Neuronal stem cell (in vitro differentiated cells): ENCODE measurements at regions not wholly inside any gene's neighbourhood (a gene's known extent, or its start where the extent isn't known, plus 50 kb on each side); places are given as distances from the start of the nearest gene placed in this dataset.
A peak's percentile ranks its signal among the peaks of the same experiment; 100 is the strongest.

Source experiments
- DNase-seq: peaks from one replicate; pipeline ENCODE4 v3.0.0-alpha.2; 2013; ENCODE audit warnings: low spot score
- H2AFZ ChIP-seq: one replicate; pipeline ENCODE4 v1.6.1; 2013; ENCODE audit warnings: mild to moderate bottlenecking, low read length, inconsistent platforms
- H2AK5ac ChIP-seq: 2 replicates; pipeline ENCODE4 v1.6.1; 2013; ENCODE audit warnings: low read depth, mild to moderate bottlenecking, inconsistent platforms, low read length, moderate library complexity, mixed read lengths
- H2BK120ac ChIP-seq: 2 replicates; pipeline ENCODE4 v1.6.1; 2013; ENCODE audit warnings: low read depth, mild to moderate bottlenecking, inconsistent platforms, low read length, moderate library complexity, mixed read lengths
- H2BK12ac ChIP-seq: one replicate; pipeline ENCODE4 v1.6.1; 2013; ENCODE audit warnings: low read length, inconsistent platforms
- H2BK15ac ChIP-seq: 2 replicates; pipeline ENCODE4 v1.6.1; 2013; ENCODE audit warnings: mild to moderate bottlenecking, low read length, inconsistent platforms, mixed read lengths
- H2BK5ac ChIP-seq: one replicate; pipeline ENCODE4 v1.6.1; 2013; ENCODE audit warnings: inconsistent platforms, mild to moderate bottlenecking, low read length, moderate library complexity
- H3K14ac ChIP-seq: one replicate; pipeline ENCODE4 v1.6.1; 2013; ENCODE audit warnings: low read length, inconsistent platforms
- H3K18ac ChIP-seq: 2 replicates; pipeline ENCODE4 v1.6.1; 2013; ENCODE audit warnings: low read length, inconsistent platforms
- H3K23ac ChIP-seq: 2 replicates; pipeline ENCODE4 v1.6.1; 2013; ENCODE audit warnings: low read depth, mild to moderate bottlenecking, mixed read lengths, low read length, inconsistent platforms; ENCODE audit not compliant: poor library complexity
- H3K27ac ChIP-seq: replicated peaks from 3 replicates; pipeline ENCODE4 v1.5.1; 2013; ENCODE audit warnings: low read length, inconsistent platforms
- H3K27me3 ChIP-seq, 3 experiments: 2 replicates each; pipeline ENCODE4 v1.6.1; 2013; ENCODE audit warnings: low read length in 3 of 3, mild to moderate bottlenecking in 2 of 3, inconsistent platforms in 1 of 3, low read depth in 1 of 3, mixed read lengths in 1 of 3, moderate library complexity in 1 of 3; ENCODE audit not compliant: control insufficient read depth in 3 of 3, insufficient read depth in 3 of 3
- H3K36me3 ChIP-seq, 2 donors: replicated peaks in 1 of 2; 2 replicates each; pipeline ENCODE4 v1.6.1; 2013; ENCODE audit warnings: low read length in 2 of 2; ENCODE audit not compliant: control insufficient read depth in 2 of 2, insufficient read depth in 2 of 2
- H3K4ac ChIP-seq: 2 replicates; pipeline ENCODE4 v1.6.1; 2013; ENCODE audit warnings: inconsistent platforms, mild to moderate bottlenecking, low read length, moderate library complexity
- H3K4me1 ChIP-seq, 2 donors: 1 replicate in 1 of 2; 2 replicates in 1 of 2; pipeline ENCODE4 v1.6.1; 2013; ENCODE audit warnings: low read length in 2 of 2, low read depth in 1 of 2; ENCODE audit not compliant: control insufficient read depth in 2 of 2, insufficient read depth in 1 of 2
- H3K4me2 ChIP-seq: one replicate; pipeline ENCODE4 v1.6.1; 2013; ENCODE audit warnings: mild to moderate bottlenecking, low read length, inconsistent platforms; ENCODE audit not compliant: insufficient read depth, poor library complexity, severe bottlenecking
- H3K4me3 ChIP-seq, 2 donors: 2 replicates each; pipeline ENCODE4 v1.5.1; 2013; ENCODE audit warnings: low read length in 2 of 2, mild to moderate bottlenecking in 2 of 2, inconsistent platforms in 1 of 2, moderate library complexity in 1 of 2
- H3K79me1 ChIP-seq: one replicate; pipeline ENCODE4 v1.6.1; 2013; ENCODE audit warnings: low read depth, mild to moderate bottlenecking, inconsistent platforms, low read length, moderate library complexity
- H3K9ac ChIP-seq: one replicate; pipeline ENCODE4 v1.6.1; 2013; ENCODE audit warnings: mild to moderate bottlenecking, low read depth, low read length, inconsistent platforms; ENCODE audit not compliant: poor library complexity
- H3K9me3 ChIP-seq, 2 donors: replicated peaks in 1 of 2; 2 replicates each; pipeline versions ENCODE3 to v1.6.1; 2013; ENCODE audit warnings: low read length in 2 of 2, mild to moderate bottlenecking in 2 of 2, inconsistent platforms in 1 of 2, low read depth in 1 of 2, mixed read lengths in 1 of 2, moderate library complexity in 1 of 2; ENCODE audit not compliant: control insufficient read depth in 2 of 2, insufficient read depth in 1 of 2
- H4K8ac ChIP-seq: one replicate; pipeline ENCODE4 v1.6.1; 2013; ENCODE audit warnings: low read depth, mild to moderate bottlenecking, inconsistent platforms, low read length, moderate library complexity
- H4K91ac ChIP-seq: one replicate; pipeline ENCODE4 v1.6.1; 2013; ENCODE audit warnings: low read length, low read depth, mild to moderate bottlenecking, inconsistent platforms; ENCODE audit not compliant: poor library complexity
- WGBS, 2 donors: extraction: QIAGEN DNeasy Blood & Tissue Kit; methylation state at CpG; one replicate each; pipeline ENCODE4 v1.1.7; 2013; ENCODE audit warnings: missing lambda C conversion rate in 2 of 2, mixed read lengths in 1 of 2; ENCODE audit not compliant: insufficient read length in 2 of 2, insufficient replicate concordance in 1 of 2; ENCODE audit errors: extremely low coverage in 2 of 2; 5-methylcytosine and 5-hydroxymethylcytosine counted together

GRCh38 chr14:104434214-104435076 is 145.1 kb upstream of the C14orf180 start:
- Histone ChIP-seq H3K36me3 (no peaks in the 10 kb centered on the region), H4K8ac (no peak overlapping the region), H3K18ac (peak overlapping the region; percentile 85), H3K23ac (peak overlapping the region; percentile 31), H3K4me3 (no peak overlapping the region), H4K91ac (no peak overlapping the region), H3K14ac (no peak overlapping the region), H3K4ac (peak overlapping the region; percentile 76), H2AK5ac (peak overlapping the region; percentile 98), H2BK5ac (peak overlapping the region; percentile 66), H3K79me1 (no peaks in the 10 kb centered on the region), H3K27ac (no peak overlapping the region), H3K4me1 (peaks cover 0 to 18% of the 10 kb centered on the region in 2 donors), H3K27me3 (peaks cover 0 to 6% (median 0%) of the 10 kb centered on the region in 3 experiments), H2AFZ (no peak overlapping the region), H2BK12ac (peak overlapping the region; percentile 98), H3K9me3 (no peaks in the 10 kb centered on the region), H3K4me2 (no peak overlapping the region), H3K9ac (no peak overlapping the region), H2BK15ac (peak overlapping the region; percentile 90), H2BK120ac (no peak overlapping the region)
- DNase-seq: no peak
- no CpG with 5 or more reads among the region's 13 CpGs for WGBS, 2 donors

GRCh38 chr14:104435147-104436046 is 144.2 kb upstream of the C14orf180 start:
- H2BK5ac ChIP-seq: peak overlapping the region; percentile 17
- H3K14ac ChIP-seq: peak overlapping the region; percentile 75
- H2AFZ ChIP-seq: no peak overlapping the region
- no peaks in the 10 kb centered on the region for H3K79me1 ChIP-seq
- no peak overlapping the region for H3K27ac ChIP-seq
- H4K8ac ChIP-seq: no peak overlapping the region
- H3K9ac ChIP-seq: no peak overlapping the region
- peak overlapping the region; percentile 98 for H2AK5ac ChIP-seq
- no peak overlapping the region for H3K4me2 ChIP-seq
- H3K18ac ChIP-seq: peak overlapping the region; percentile 85
- H3K36me3 ChIP-seq: no peaks in the 10 kb centered on the region
- no peak for DNase-seq
- peak overlapping the region; percentile 90 for H2BK15ac ChIP-seq
- H3K27me3 ChIP-seq: peaks cover 0 to 8% (median 0%) of the 10 kb centered on the region in 3 experiments
- peak overlapping the region; percentile 84 for H3K4ac ChIP-seq
- peak overlapping the region; percentile 98 for H2BK12ac ChIP-seq
- H3K9me3 ChIP-seq: no peaks in the 10 kb centered on the region
- H4K91ac ChIP-seq: peak overlapping the region; percentile 79
- peaks cover 0 to 18% of the 10 kb centered on the region in 2 donors for H3K4me1 ChIP-seq
- no peak overlapping the region for H3K4me3 ChIP-seq
- no CpG with 5 or more reads among the region's 20 CpGs for WGBS, 2 donors
- H2BK120ac ChIP-seq: no peak overlapping the region
- H3K23ac ChIP-seq: peak overlapping the region; percentile 29

- Histone ChIP-seq H3K9ac (no peak overlapping the region), H3K4ac (no peak overlapping the region), H2BK15ac (peak overlapping the region; percentile 90), H3K23ac (peak overlapping the region; percentile 29), H4K91ac (peak overlapping the region; percentile 79), H3K18ac (peak overlapping the region; percentile 94), H2BK5ac (peak overlapping the region; percentile 17), H2BK12ac (peak overlapping the region; percentile 98), H3K14ac (peak overlapping the region; percentile 75), H3K4me3 (peak overlapping the region in 1 of 2 donors; percentile 4), H3K9me3 (no peaks in the 10 kb centered on the region), H2AK5ac (peak overlapping the region; percentile 98), H3K27me3 (peaks cover 0 to 14% (median 0%) of the 10 kb centered on the region in 3 experiments), H2AFZ (no peak overlapping the region), H3K79me1 (no peaks in the 10 kb centered on the region), H3K4me2 (no peak overlapping the region), H3K4me1 (peaks cover 0 to 18% of the 10 kb centered on the region in 2 donors), H3K27ac (no peak overlapping the region), H4K8ac (no peak overlapping the region), H2BK120ac (peak overlapping the region; percentile 83), H3K36me3 (no peaks in the 10 kb centered on the region)
- DNase-seq: no peak
- WGBS, 2 donors: no CpG with 5 or more reads among the region's 20 CpGs
Observed at GRCh38 chr14:104436047-104436591, 143.4 kb upstream of the C14orf180 start.
